ENCODE measurements at regions not wholly inside any gene's neighbourhood (a gene's known extent, or its start where the extent isn't known, plus 50 kb on each side); places are given as distances from the start of the nearest gene placed in this dataset.

DNA sequence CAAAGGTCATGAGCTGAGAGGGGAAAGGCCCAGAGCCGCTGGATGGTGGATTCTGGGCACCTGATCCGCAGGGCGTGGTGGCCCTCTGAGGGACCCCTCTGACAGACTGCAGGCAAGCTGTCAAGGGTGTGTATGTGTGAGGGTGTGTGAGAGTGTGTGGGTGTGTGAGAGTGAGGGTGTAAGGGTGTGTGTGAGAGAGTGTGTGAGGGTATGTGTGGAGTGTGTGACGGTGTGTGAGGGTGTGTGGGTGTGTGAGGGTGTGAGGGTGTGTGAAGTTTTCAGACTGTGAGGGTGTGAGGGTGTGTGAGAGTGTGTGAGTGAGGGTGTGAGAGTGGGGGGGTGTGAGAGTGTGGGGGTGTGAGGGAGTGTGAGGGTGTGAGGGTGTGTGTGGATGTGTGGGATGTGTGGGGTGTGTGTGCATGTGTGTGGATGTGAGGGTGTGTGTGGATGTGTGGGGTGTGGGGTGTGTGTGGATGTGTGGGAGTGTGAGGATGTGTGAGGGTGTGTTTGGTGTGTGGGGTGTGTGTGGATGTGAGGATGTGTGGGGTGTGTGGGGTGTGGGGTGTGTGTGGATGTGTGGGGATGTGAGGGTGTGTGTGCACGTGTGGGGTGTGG is 156.7 kb downstream of the TMEM121 start:
- TF ChIP-seq TCF12 (IDR thresholded peaks at IDR 0.05; ENCODE audit: low read depth) (no peak), RAD21 (IDR thresholded peaks at IDR 0.05; ENCODE audit: low read depth) (no peak), YY1 (IDR thresholded peaks at IDR 0.05; ENCODE audit: low read depth) (no peak), FOXM1 (IDR thresholded peaks at IDR 0.05; ENCODE audit: borderline replicate concordance, low read depth) (no peak), NFIC (IDR thresholded peaks at IDR 0.05) (no peak)
- TF ChIP-seq, protein P1, sequence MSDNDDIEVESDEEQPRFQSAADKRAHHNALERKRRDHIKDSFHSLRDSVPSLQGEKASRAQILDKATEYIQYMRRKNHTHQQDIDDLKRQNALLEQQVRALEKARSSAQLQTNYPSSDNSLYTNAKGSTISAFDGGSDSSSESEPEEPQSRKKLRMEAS (IDR thresholded peaks at IDR 0.05), result no peak
- TF ChIP-seq, protein P2, sequence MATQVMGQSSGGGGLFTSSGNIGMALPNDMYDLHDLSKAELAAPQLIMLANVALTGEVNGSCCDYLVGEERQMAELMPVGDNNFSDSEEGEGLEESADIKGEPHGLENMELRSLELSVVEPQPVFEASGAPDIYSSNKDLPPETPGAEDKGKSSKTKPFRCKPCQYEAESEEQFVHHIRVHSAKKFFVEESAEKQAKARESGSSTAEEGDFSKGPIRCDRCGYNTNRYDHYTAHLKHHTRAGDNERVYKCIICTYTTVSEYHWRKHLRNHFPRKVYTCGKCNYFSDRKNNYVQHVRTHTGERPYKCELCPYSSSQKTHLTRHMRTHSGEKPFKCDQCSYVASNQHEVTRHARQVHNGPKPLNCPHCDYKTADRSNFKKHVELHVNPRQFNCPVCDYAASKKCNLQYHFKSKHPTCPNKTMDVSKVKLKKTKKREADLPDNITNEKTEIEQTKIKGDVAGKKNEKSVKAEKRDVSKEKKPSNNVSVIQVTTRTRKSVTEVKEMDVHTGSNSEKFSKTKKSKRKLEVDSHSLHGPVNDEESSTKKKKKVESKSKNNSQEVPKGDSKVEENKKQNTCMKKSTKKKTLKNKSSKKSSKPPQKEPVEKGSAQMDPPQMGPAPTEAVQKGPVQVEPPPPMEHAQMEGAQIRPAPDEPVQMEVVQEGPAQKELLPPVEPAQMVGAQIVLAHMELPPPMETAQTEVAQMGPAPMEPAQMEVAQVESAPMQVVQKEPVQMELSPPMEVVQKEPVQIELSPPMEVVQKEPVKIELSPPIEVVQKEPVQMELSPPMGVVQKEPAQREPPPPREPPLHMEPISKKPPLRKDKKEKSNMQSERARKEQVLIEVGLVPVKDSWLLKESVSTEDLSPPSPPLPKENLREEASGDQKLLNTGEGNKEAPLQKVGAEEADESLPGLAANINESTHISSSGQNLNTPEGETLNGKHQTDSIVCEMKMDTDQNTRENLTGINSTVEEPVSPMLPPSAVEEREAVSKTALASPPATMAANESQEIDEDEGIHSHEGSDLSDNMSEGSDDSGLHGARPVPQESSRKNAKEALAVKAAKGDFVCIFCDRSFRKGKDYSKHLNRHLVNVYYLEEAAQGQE (IDR thresholded peaks at IDR 0.05; ENCODE audit: low read depth), result no peak

DNA sequence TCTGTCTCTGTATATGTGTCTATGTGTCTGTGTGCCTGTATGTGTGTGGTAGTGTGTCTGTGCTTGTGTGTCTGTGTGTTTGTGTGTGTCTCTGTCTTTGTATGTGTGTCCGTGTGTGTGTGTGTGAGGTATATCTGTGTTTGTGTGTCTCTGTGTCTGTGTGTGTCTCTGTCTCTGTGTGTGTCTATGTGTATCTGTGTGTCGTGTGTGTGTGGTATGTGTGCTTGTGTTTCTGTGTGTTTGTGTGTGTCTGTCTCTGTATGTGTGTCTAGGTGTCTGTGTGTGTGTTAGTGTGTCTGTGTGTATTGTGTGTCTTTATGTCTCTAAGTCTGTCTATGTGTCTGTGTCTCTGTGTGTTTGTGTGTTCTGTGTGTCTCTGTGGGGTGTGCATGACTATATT is 158.6 kb downstream of the TMEM121 start:
- TF ChIP-seq, protein P3, sequence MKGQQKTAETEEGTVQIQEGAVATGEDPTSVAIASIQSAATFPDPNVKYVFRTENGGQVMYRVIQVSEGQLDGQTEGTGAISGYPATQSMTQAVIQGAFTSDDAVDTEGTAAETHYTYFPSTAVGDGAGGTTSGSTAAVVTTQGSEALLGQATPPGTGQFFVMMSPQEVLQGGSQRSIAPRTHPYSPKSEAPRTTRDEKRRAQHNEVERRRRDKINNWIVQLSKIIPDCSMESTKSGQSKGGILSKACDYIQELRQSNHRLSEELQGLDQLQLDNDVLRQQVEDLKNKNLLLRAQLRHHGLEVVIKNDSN (IDR thresholded peaks at IDR 0.05), result no peak
- TF ChIP-seq TAF1 (IDR thresholded peaks at IDR 0.05; ENCODE audit: low read depth), result no peak
- no peak for TF ChIP-seq RAD21 (IDR thresholded peaks at IDR 0.05; ENCODE audit: low read depth)
- TF ChIP-seq TCF12 (IDR thresholded peaks at IDR 0.05; ENCODE audit: low read depth), result no peak
- no peak for TF ChIP-seq CEBPB (IDR thresholded peaks at IDR 0.05)
- TF ChIP-seq NFIC (IDR thresholded peaks at IDR 0.05), result no peak
- no peak for TF ChIP-seq YY1 (IDR thresholded peaks at IDR 0.05; ENCODE audit: low read depth)
- TF ChIP-seq, protein P1 (IDR thresholded peaks at IDR 0.05), result no peak
- TF ChIP-seq, protein P2 (IDR thresholded peaks at IDR 0.05; ENCODE audit: low read depth), result no peak
- TF ChIP-seq ZBTB7A (IDR thresholded peaks at IDR 0.05; ENCODE audit: low read depth), result no peak
- TF ChIP-seq EGR1 (IDR thresholded peaks at IDR 0.05), result no peak
- no peak for TF ChIP-seq TEAD4 (IDR thresholded peaks at IDR 0.05)
- TF ChIP-seq CREB1 (IDR thresholded peaks at IDR 0.05; ENCODE audit: low read depth), result no peak

DNA sequence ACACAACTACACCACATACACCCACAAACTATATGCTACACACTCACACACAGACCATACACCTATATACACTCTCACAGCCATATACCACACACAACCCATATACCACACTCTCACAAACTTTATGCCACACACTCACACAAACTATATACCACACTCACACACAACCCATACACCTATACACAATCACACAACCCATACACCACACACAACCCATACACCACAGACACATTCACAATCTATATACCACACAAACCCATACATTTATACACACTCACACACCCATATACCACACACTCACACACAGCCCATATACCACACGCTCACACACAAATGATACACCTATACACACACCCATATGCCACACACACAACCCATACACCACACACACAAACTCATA is 163.3 kb downstream of the TMEM121 start:
- TF ChIP-seq EP300 (IDR thresholded peaks at IDR 0.05; ENCODE audit: borderline replicate concordance) (no peak), TEAD4 (IDR thresholded peaks at IDR 0.05) (no peak), YY1 (IDR thresholded peaks at IDR 0.05; ENCODE audit: low read depth) (no peak), RAD21 (IDR thresholded peaks at IDR 0.05; ENCODE audit: low read depth) (no peak), EGR1 (IDR thresholded peaks at IDR 0.05) (no peak)
- TF ChIP-seq, protein P2 (IDR thresholded peaks at IDR 0.05; ENCODE audit: low read depth), result no peak
- TF ChIP-seq, protein P3 (IDR thresholded peaks at IDR 0.05), result no peak

DNA sequence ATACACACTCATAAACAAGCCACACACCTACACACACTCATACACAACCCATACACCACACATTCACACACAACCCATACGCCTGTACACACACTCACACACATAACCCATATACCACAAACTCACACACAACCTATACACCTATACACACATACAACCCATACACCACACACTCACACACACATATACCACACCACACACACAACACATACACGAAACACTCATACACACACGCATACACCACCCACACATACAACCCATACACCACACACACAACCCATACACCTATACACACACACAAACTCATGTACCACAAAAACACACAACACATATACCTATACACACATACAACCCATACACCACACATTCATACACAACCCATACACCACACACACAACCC is 164.3 kb downstream of the TMEM121 start:
- TF ChIP-seq CEBPB (IDR thresholded peaks at IDR 0.05) (no peak), TCF12 (IDR thresholded peaks at IDR 0.05; ENCODE audit: low read depth) (no peak), RAD21 (IDR thresholded peaks at IDR 0.05; ENCODE audit: low read depth) (no peak), EP300 (IDR thresholded peaks at IDR 0.05; ENCODE audit: borderline replicate concordance) (no peak), TAF1 (IDR thresholded peaks at IDR 0.05; ENCODE audit: low read depth) (no peak), ZBTB7A (IDR thresholded peaks at IDR 0.05; ENCODE audit: low read depth) (no peak), YY1 (IDR thresholded peaks at IDR 0.05; ENCODE audit: low read depth) (no peak), CREB1 (IDR thresholded peaks at IDR 0.05; ENCODE audit: low read depth) (no peak), TEAD4 (IDR thresholded peaks at IDR 0.05) (no peak), FOXM1 (IDR thresholded peaks at IDR 0.05; ENCODE audit: borderline replicate concordance, low read depth) (no peak), NFIC (IDR thresholded peaks at IDR 0.05) (no peak)
- TF ChIP-seq, protein P1 (IDR thresholded peaks at IDR 0.05), result no peak
- TF ChIP-seq, protein P3 (IDR thresholded peaks at IDR 0.05), result no peak
- TF ChIP-seq, protein P2 (IDR thresholded peaks at IDR 0.05; ENCODE audit: low read depth), result no peak
